ENCODE measurements at regions not wholly inside any gene's neighbourhood (a gene's known extent, or its start where the extent isn't known, plus 50 kb on each side); places are given as distances from the start of the nearest gene placed in this dataset.

DNA sequence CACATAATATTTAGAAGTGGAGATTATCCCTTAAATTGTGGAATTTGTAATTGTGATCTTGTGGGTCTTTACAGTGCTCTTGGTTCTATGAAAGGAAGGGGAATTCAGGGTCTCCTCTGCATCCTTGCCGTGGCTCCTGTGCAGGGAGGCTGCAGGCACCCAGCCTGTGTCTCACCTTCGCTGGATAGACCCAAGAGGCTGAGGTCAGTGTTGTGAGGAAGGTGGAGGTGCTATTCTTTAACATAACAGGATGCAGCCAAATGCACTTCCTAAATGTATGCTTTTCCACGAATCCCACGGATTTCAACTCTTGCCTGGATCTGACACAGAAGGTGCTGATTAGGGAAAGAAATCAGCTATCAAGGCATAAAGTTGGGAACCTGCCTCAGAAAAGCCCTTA, 69.5 kb downstream of the TMEM18 start:
- TF ChIP-seq, protein P1, sequence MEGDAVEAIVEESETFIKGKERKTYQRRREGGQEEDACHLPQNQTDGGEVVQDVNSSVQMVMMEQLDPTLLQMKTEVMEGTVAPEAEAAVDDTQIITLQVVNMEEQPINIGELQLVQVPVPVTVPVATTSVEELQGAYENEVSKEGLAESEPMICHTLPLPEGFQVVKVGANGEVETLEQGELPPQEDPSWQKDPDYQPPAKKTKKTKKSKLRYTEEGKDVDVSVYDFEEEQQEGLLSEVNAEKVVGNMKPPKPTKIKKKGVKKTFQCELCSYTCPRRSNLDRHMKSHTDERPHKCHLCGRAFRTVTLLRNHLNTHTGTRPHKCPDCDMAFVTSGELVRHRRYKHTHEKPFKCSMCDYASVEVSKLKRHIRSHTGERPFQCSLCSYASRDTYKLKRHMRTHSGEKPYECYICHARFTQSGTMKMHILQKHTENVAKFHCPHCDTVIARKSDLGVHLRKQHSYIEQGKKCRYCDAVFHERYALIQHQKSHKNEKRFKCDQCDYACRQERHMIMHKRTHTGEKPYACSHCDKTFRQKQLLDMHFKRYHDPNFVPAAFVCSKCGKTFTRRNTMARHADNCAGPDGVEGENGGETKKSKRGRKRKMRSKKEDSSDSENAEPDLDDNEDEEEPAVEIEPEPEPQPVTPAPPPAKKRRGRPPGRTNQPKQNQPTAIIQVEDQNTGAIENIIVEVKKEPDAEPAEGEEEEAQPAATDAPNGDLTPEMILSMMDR (conservative IDR thresholded peaks at IDR 0.05), result no peak
- TF ChIP-seq EZH2 (IDR thresholded peaks at IDR 0.05; ENCODE audit: low read depth), result no peak
